ENCODE measurements at regions not wholly inside any gene's neighbourhood (a gene's known extent, or its start where the extent isn't known, plus 50 kb on each side); places are given as distances from the start of the nearest gene placed in this dataset.

GRCh38 chr18:66757946-66758345, 154.1 kb upstream of the CDH19 start:
- no peak for TF ChIP-seq CTCF (IDR thresholded peaks at IDR 0.05; ENCODE audit: low read depth, low read length, missing control alignments)
- DNase-seq (ENCODE audit: low read depth) = no peak
- no peak overlapping the region for H3K4me3 ChIP-seq (ENCODE audit: low read depth, low read length)

- DNase-seq (ENCODE audit: low read depth) = no peak
- H3K4me3 ChIP-seq (ENCODE audit: low read depth, low read length) = no peak overlapping the region
- TF ChIP-seq CTCF (IDR thresholded peaks at IDR 0.05; ENCODE audit: low read depth, low read length, missing control alignments) = no peak
Measured at GRCh38 chr18:66754335-66754734, 150.4 kb upstream of the CDH19 start.

DNA sequence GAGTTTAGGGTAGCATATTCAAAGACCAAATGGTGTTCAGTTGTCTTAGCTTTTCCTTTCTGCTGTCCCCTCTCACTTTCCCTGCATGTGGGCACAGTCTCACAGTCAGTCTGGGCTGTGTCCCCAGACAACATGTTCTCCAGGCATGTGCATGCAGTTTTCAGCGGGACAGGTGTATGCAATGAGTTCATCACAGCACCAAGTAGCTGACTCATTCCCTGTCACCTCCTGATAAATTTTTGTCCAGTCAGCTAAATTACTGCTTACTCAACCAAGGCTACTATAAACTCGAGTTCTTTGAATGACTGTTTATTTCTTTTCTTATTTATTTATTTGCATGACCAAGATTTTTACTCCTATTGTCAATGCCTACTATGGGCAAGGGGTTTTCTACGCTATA, 148.8 kb upstream of the CDH19 start:
- no peak overlapping the region for H3K4me3 ChIP-seq (ENCODE audit: low read depth, low read length)
- no peak for DNase-seq (ENCODE audit: low read depth)
- no peak for TF ChIP-seq CTCF (IDR thresholded peaks at IDR 0.05; ENCODE audit: low read depth, low read length, missing control alignments)

DNA sequence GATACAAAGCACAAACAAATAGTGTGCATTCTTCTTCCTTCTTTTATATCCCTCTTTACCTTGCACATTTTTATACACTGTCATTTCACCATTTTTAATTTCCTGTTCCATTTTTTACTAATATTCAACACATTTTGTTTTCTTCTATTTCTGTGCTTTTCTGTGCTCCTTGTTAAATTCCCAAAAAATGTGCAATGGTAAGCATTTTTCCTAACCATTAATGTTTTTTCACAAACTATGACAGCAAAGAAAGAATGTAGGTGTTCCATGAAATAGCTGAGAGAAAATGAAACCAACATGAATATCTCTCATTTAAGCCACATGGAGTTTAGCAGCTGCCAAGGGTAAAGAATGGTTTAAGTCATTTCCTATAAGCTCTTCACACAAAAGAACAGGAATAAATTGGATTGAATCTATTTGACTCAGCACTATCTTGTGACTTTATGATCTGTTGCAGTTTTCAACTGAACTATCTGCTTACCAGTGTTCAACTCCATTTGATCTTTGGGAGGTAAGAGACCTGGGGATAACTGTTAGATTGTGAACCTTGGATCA, 145.7 kb upstream of the CDH19 start:
- no peak overlapping the region for H3K4me3 ChIP-seq (ENCODE audit: low read depth, low read length)
- TF ChIP-seq CTCF (IDR thresholded peaks at IDR 0.05; ENCODE audit: low read depth, low read length, missing control alignments) = no peak
- DNase-seq (ENCODE audit: low read depth) = no peak

- no peak for TF ChIP-seq CTCF (IDR thresholded peaks at IDR 0.05; ENCODE audit: low read depth, low read length, missing control alignments)
- no peak overlapping the region for H3K4me3 ChIP-seq (ENCODE audit: low read depth, low read length)
- no peak for DNase-seq (ENCODE audit: low read depth)
Measured at GRCh38 chr18:66749030-66749429, 145.1 kb upstream of the CDH19 start.

GRCh38 chr18:66742832-66743231, 138.9 kb upstream of the CDH19 start:
- DNase-seq (ENCODE audit: low read depth) = no peak
- TF ChIP-seq CTCF (IDR thresholded peaks at IDR 0.05; ENCODE audit: low read depth, low read length, missing control alignments) = no peak
- H3K4me3 ChIP-seq (ENCODE audit: low read depth, low read length) = no peak overlapping the region

DNA sequence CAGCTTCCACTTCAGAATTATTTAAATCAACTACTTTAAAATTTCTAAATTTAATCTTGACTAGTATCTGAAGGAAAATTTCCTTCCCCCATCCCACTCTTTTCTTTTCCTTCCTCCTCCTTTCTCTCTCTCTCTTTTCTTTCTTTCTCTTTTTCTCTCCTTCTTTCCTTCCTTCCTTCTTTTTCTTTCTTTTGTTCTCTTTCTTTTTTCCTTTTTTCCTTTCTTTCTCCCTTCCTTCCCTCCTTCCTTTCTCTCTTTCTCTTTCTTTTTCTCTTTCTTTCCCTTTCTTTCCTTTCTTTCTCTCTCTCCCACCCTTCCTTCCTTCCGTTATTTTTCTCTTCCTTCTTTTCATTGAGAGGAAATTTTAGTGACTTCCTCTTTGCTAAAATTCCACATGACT, 132.0 kb upstream of the CDH19 start:
- no peak for DNase-seq (ENCODE audit: low read depth)
- TF ChIP-seq CTCF (IDR thresholded peaks at IDR 0.05; ENCODE audit: low read depth, low read length, missing control alignments) = no peak
- H3K4me3 ChIP-seq (ENCODE audit: low read depth, low read length) = no peak overlapping the region

Data from GM12864 (cell line).